ENCODE measurements at regions not wholly inside any gene's neighbourhood (a gene's known extent, or its start where the extent isn't known, plus 50 kb on each side); places are given as distances from the start of the nearest gene placed in this dataset.

DNA sequence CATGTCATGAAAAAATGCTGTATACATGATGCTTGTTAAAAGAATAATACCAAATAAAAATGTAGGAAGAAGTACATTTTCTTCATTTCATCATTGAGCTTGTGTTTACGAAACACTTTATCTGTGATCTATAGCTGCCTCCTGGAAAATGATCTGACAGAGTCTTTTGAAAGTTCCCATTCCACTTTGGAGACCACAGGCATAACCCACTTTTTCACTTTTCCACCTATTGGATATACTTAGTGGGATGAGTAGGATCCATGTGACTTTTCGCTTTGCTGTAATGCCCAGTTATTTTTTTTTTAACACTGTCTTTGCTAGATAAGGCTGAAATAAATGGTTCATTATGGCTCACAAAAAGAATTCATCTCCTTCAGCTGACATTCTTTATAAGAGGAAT is 773.0 kb upstream of the AMELY start:
- TF ChIP-seq, protein P1, sequence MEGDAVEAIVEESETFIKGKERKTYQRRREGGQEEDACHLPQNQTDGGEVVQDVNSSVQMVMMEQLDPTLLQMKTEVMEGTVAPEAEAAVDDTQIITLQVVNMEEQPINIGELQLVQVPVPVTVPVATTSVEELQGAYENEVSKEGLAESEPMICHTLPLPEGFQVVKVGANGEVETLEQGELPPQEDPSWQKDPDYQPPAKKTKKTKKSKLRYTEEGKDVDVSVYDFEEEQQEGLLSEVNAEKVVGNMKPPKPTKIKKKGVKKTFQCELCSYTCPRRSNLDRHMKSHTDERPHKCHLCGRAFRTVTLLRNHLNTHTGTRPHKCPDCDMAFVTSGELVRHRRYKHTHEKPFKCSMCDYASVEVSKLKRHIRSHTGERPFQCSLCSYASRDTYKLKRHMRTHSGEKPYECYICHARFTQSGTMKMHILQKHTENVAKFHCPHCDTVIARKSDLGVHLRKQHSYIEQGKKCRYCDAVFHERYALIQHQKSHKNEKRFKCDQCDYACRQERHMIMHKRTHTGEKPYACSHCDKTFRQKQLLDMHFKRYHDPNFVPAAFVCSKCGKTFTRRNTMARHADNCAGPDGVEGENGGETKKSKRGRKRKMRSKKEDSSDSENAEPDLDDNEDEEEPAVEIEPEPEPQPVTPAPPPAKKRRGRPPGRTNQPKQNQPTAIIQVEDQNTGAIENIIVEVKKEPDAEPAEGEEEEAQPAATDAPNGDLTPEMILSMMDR (IDR thresholded peaks at IDR 0.05) = no peak
- no peak for TF ChIP-seq POLR2A (IDR thresholded peaks at IDR 0.05)
- TF ChIP-seq POLR2AphosphoS5 (IDR thresholded peaks at IDR 0.05) = no peak
- Histone ChIP-seq H3K9me3 (no peaks in the 10 kb centered on the region), H3K36me3 (no peaks in the 10 kb centered on the region), H3K27me3 (no peaks in the 10 kb centered on the region), H3K4me3 (no peak overlapping the region), H3K4me1 (no peaks in the 10 kb centered on the region), H3K27ac (no peak overlapping the region)
- intact Hi-C loops (cut with DNase I; ENCODE audit: low total_unique reads) = no loop called here
- DNase-seq (ENCODE audit: low spot score in 2 of 2) = no peak

DNA sequence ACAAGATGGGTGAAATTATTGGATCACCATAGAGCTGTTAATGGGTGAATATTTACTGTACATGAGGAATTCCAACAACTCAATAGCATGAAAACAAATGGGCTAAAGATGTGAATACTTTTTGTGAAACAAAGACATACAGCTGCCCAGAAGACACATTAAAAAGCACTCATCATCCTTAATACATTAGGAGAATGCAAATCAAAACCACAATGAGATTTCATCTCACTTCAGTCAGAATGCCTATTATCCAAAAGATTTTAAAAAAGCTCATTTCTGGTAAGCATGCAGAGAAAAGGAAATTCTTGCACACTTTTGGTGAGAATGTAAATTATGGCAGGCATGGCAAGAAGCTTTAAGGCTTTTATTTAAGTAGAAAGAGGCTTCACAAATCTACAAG is 770.8 kb upstream of the AMELY start:
- H3K4me3 ChIP-seq = no peak overlapping the region
- H3K27ac ChIP-seq = no peak overlapping the region
- no peaks in the 10 kb centered on the region for H3K36me3 ChIP-seq
- H3K4me1 ChIP-seq = no peaks in the 10 kb centered on the region
- H3K9me3 ChIP-seq = no peaks in the 10 kb centered on the region
- intact Hi-C loops (cut with DNase I; ENCODE audit: low total_unique reads) = no loop called here
- TF ChIP-seq POLR2AphosphoS5 (IDR thresholded peaks at IDR 0.05) = no peak
- no peak for TF ChIP-seq POLR2A (IDR thresholded peaks at IDR 0.05)
- TF ChIP-seq, protein P1 (IDR thresholded peaks at IDR 0.05) = no peak
- H3K27me3 ChIP-seq = no peaks in the 10 kb centered on the region
- no peak for DNase-seq (ENCODE audit: low spot score in 2 of 2)

DNA sequence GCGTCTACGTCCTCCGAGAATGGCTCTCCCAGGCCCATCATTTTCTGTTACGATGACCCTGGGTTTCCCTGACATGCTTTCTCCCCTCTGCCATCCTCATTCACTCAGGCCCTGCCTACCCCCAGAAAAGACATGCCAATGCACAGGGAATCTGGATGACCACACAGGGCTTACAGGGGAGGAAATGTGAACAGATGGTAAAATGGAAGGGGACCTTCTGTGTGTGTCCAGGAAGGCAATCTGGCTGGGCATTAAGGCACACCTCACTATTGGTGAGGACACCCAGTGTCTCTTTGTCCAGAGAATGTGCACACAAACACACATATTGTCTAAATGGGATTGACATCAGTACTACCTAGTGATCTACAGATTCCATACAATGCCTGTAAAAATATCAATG is 769.9 kb upstream of the AMELY start:
- intact Hi-C loops (cut with DNase I; ENCODE audit: low total_unique reads) = no loop called here
- H3K27me3 ChIP-seq = no peaks in the 10 kb centered on the region
- no peak for DNase-seq (ENCODE audit: low spot score in 2 of 2)

DNA sequence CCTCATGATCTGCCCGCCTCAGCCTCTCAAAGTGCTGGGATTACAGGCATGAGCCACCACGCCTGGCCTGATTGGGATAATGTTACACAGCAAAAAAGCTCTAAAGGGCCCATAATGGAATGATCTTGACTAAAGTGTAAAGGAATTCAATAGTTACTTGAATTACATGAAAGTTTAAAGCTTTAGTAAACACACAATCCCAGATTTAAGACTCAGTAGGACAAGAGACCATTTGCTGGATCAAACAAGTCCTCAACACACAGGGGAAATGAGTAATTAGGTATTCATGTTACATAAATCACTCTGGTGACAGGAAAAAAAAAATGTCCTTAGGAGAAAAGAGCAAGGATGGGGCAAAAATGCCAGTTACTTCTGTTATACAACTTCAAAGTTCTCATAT is 762.9 kb upstream of the AMELY start:
- Histone ChIP-seq H3K27me3 (no peaks in the 10 kb centered on the region), H3K36me3 (no peaks in the 10 kb centered on the region), H3K9me3 (no peaks in the 10 kb centered on the region), H3K4me1 (no peaks in the 10 kb centered on the region), H3K27ac (no peak overlapping the region), H3K4me3 (no peak overlapping the region)
- no peak for TF ChIP-seq POLR2A (IDR thresholded peaks at IDR 0.05)
- TF ChIP-seq POLR2AphosphoS5 (IDR thresholded peaks at IDR 0.05) = no peak
- TF ChIP-seq, protein P1 (IDR thresholded peaks at IDR 0.05) = no peak
- no peak for DNase-seq (ENCODE audit: low spot score in 2 of 2)
- intact Hi-C loops (cut with DNase I; ENCODE audit: low total_unique reads) = no loop called here

More for the DNA sequence above, 769.9 kb upstream of the AMELY start:
- TF ChIP-seq POLR2AphosphoS5 (IDR thresholded peaks at IDR 0.05) = no peak
- TF ChIP-seq, protein P1 (IDR thresholded peaks at IDR 0.05) = no peak
- TF ChIP-seq POLR2A (IDR thresholded peaks at IDR 0.05) = no peak
- no peaks in the 10 kb centered on the region for H3K4me1 ChIP-seq
- no peaks in the 10 kb centered on the region for H3K36me3 ChIP-seq
- H3K27ac ChIP-seq = no peak overlapping the region
- H3K4me3 ChIP-seq = no peak overlapping the region
- H3K9me3 ChIP-seq = no peaks in the 10 kb centered on the region

DNA sequence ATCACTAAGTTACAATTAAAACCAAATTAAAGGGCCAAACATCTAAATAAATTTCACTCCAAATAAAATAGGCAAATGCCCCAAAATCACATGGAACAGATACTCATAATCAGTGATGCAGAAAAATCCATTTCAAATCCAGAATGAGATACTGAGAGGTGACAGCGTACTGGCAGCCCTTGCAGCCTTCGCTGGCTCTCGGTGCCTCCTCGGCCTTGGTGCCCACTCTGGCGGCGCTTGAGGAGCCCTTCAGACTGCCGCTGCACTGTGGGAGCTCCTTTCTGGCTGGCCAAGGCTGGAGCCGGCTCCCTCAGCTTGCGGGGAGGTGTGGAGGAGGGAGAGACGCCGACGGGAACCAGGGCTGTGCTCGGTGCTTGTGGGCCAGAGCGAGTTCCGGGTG is 761.2 kb upstream of the AMELY start:
- TF ChIP-seq, protein P1 (IDR thresholded peaks at IDR 0.05) = no peak
- TF ChIP-seq POLR2AphosphoS5 (IDR thresholded peaks at IDR 0.05) = no peak
- TF ChIP-seq POLR2A (IDR thresholded peaks at IDR 0.05) = no peak
- Histone ChIP-seq H3K36me3 (no peaks in the 10 kb centered on the region), H3K9me3 (no peaks in the 10 kb centered on the region), H3K4me3 (no peak overlapping the region), H3K27me3 (no peaks in the 10 kb centered on the region), H3K4me1 (no peaks in the 10 kb centered on the region), H3K27ac (no peak overlapping the region)
- intact Hi-C loops (cut with DNase I; ENCODE audit: low total_unique reads) = no loop called here
- no peak for DNase-seq (ENCODE audit: low spot score in 2 of 2)

Measured in breast epithelium (tissue), 4 donors.